ENCODE measurements at regions not wholly inside any gene's neighbourhood (a gene's known extent, or its start where the extent isn't known, plus 50 kb on each side); places are given as distances from the start of the nearest gene placed in this dataset.

DNA sequence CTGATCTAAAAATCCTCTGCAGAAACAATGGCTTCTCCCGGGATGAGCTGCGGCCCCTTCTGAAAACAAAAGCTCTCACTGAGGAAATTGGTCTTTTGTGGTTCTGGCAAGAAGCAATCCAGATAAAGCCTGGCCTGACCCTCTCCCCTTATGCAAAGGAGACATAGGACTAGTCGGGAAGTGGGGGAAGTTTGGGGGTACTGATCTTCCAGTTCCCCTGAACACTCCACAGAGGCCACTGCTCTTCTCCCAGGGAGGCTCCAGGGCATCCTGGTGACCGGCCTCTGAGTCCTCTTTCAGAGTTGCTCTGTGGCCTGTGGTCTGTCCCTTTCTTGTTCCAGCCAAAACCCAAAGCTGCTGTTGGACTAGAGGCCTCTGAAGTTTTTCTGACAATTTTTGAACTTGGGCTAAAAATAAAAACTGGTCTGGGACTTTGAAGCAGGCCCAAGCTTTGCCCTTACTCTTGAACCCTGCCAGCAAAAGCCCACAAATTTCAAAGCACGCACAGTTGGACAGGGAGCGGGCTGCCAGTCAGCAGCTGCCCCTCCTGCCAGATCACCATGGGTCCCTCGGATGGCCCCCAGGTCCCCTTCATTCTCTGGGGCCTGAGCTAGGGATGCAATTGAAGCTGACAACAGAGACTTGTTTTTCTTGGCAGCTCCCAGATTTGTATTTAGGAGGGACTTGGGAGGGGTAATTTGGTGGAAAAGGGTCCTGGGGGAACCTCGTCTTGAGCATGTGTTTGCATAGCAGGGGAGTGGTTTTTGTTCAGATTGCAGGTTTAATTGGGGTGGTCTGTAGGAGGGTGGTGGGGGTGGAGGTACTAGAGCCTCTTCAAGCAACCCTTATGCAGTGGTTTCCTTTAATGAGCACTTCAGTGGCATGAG lies 381.6 kb upstream of the CADM1 start:
- FAIRE-seq (no peak), DNase-seq (ENCODE audit: low spot score in 2 of 2) (no peak)

DNA sequence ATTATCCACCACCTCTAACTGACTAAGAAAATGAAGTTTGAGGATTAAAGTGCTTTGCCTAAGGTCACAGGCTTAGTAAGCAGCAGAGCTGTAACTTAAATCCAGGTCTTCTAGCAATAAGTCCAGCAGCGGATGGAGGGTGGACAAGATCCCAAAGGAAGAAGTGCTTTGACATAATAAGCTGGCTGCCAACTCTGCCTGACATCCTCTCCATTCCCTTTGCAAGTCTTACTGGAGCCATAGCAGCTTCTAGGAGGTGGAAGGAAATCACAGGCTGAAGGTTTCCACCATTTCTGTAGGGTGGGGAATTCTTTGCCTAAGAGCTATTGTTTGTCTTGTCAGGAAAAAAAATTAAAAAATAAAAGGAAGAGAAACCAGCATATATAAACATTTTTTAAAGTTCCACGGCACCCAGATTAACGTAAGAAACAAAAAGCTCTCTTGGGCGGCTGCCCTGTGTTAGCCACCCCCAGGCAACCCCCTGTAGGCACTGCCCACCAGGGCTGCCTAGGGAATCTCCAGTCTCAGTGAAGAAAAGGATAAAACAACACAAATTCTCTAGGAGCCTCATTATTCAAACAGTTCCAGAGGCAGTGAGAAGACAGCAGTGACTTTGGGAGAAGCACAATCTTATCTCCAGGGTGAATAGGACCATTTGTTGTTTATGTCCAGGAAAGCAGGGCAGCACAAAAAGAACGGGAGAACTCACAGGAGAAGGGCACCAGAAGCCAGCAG lies 380.8 kb upstream of the CADM1 start:
- no peak for FAIRE-seq

DNA sequence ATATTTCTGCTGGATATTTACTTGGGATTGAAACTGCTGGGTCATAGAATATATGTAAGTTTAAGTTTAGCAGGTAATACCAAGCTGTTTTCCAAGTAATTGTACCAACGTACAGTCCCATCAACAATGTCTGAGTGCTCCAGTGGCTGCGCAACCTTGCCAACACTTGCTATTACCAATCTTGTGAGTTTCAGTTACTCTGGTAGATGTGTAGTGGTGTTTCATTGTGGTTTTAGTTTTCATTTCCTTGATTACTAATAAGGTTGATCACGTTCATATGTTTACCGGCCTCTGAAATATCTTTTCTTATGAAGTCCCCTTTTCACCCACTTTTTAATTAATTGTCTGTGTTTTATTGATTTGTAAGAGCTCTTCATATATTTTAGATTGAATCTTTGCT lies 370.6 kb upstream of the CADM1 start:
- no peak for FAIRE-seq
- DNase-seq (ENCODE audit: low spot score in 2 of 2) = no peak

More for the DNA sequence above, 380.8 kb upstream of the CADM1 start:
- DNase-seq (ENCODE audit: low spot score in 2 of 2) = no peak

DNA sequence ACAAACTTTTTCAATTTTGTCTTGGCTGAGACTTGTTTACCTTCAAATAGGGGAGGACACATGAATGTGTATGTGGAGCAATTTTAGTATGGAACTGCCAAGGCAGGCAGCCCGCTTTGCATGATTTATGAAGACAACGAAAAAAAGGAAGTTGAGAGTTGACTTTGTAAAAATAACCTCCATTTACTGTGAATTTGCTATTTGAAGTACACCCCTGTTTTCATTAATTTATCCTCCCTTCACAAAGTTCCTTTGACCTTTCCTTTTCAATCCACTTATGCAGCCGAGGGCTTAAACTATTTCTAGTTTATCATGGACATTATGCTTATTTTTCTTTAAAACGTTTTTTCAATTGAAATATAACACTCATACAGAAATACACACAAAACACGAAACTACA lies 369.6 kb upstream of the CADM1 start:
- DNase-seq (ENCODE audit: low spot score in 2 of 2) = no peak
- no peak for FAIRE-seq

DNA sequence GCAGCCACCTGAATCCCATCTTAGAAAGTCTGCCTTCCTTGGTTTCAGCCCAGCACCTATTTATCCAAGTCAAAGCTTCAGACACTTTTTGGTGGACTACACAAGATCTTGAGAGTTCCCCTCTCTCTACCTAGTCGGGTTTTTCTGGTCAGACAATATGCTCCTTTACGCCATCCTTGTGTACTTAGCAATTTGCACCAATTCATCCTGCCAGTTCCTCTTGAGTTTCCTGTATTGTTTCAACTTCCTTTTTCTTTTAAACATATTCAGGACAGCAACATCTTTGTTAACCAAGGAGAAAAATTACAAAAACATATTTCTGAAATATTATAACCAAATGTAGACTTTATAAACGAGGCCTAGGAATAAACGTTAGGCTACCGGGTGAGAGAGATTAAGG lies 368.2 kb upstream of the CADM1 start:
- FAIRE-seq (no peak), DNase-seq (ENCODE audit: low spot score in 2 of 2) (no peak)

DNA sequence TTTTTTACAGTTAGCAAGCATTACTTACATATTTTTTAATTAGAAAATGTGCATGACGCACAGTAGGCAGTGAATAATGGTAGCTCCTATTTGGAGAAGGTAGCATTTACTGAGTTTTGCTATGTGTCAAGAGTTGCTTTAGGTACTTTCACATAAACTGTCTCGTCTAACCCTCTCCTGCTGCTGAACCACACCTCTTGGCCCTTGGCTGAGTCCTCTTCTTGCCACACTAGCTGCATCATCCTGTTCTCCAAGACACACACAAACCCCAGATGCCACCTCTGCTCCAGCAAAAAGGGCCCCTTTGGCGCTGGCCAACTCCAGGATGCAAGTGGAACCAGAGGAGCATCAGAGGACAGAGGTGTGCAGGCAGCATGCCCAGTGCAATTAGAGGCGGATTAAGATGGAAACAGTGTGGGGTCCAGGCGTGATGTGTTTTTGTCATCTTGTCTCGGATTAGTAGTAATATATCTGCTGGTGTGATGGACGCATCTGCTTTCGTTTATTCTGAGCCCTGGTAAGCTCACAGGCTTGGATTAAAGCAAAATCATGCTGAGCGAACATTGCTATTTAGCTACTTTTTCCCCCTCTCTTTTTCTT lies 367.0 kb upstream of the CADM1 start:
- no peak for FAIRE-seq
- no peak for DNase-seq (ENCODE audit: low spot score in 2 of 2)

DNA sequence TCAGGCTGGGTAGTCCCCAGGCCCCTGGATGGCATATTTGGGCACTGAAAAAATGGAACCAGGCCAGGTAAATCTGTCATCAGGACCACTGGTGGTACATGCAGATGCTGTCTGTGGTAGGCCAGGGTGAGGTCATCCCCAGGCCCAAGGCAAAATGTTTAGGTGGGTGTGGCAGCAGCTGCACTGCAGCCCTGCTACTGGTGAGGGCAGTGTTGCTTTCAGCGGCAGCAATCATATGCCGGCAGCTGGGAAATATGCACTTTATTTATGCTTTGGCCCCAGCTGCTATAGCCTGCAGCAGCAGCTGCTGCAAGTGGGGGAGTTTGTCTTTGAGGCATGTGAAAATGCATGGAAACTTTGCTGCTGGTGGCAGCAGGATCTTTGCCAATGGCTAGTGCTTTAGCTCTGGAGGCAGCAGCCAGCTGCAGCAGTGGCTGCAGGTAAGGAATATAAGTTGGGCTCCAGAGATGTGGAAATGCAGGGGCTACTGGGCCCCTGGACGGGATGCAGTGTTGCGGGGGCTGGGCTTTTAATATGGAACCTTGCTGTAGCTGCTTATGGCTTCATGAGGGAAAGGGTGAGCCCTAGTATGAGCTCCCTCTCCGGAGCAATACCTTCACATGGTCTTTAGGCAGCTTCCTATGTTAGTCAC lies 365.7 kb upstream of the CADM1 start:
- no peak for DNase-seq (ENCODE audit: low spot score in 2 of 2)

DNA sequence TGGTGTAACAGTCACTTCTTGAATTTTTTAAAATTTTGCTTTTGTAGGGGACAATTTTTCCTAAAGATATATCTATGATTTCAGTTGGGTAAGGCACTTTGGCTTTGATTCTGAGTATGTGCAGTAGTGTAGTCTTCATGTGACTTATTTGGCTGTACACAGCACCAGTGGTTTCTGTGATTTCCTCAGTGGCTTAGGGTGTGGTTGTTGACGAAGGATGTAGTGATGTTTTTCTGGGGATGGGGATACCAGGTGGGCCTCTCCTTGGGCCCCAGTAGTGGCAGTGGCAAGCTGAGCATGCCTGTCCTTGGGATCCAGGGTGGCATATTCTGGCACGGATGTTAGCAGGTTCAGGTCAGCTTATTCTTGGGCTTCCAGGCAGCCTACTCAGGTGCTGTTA lies 364.9 kb upstream of the CADM1 start:
- FAIRE-seq (no peak), DNase-seq (ENCODE audit: low spot score in 2 of 2) (no peak)

More for the DNA sequence above, 365.7 kb upstream of the CADM1 start:
- no peak for FAIRE-seq

DNA sequence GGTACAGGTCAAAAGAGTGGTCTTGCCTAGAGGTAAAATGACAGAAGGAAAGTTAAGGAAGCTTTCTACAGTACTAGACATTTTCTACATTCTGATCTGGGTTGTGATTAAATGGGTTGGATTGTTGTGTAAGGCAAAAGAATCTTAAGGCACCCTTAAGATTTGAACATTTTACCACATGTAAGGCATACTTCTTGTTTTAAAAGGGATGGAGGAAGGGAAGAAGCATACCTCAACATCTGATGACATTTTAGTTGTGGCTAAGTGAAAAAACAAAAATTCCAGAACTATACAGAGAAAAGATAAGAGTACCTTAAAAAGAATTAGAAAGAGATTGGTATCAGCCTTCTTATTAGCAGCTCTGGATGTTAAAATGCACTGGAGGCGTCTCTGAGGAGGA lies 356.0 kb upstream of the CADM1 start:
- no peak for FAIRE-seq
- no peak for DNase-seq (ENCODE audit: low spot score in 2 of 2)

DNA sequence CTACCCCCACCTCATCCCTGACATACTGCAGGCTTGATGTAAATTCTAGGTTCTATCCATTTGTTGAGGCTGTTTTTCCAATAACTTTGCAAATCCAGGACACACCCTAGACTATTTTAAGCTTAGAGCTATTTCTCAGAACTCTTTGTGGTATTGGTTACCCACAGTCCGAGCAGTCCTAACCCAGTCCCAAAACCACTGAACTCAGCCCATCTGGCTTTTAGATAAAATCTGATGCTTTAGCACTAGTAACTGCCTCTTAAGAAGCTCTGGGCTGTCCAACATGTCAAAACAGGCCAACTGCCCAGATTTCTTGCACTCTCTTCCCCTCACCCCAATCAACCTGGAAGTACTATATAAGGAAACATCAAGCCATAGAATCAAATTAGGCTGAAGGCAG lies 344.4 kb upstream of the CADM1 start:
- no peak for DNase-seq (ENCODE audit: low spot score in 2 of 2)
- no peak for FAIRE-seq

DNA sequence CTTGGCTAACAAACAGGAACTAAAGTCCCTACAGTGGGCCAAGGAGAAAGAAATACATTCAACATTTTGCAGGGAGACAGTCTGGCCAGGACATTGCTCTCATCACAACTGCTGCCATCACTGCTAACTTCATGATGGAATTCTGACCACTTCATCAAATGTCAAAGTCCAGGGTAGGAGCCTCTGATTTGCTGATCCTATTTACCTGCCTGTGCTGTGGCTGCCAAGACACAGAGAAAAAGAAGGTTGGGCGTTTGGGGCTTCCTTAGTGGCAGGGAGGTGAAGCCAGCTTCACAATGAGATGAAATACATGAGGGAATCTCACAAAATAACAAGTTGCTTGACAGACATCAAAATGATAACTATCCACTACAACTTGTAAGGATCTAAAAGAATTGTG lies 343.9 kb upstream of the CADM1 start:
- FAIRE-seq = no peak
- no peak for DNase-seq (ENCODE audit: low spot score in 2 of 2)

DNA sequence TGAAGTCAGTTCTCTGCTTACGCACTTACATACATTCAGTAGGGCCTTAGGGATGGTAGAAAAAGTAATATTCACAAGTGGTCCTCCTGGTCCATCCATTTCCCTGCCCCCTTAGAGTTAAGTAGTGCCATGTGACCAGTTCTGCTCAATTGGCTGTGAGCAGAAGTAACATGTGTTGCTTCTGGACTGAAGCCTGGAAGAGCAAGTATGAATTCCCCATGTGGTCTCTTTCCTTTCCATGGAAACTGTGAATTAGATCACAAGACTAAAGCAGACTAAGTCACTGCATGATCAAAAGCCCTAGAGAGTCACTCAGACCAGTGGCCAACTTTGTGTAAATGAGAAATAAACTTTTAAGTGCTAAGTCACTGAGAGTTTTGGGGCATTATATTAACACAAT lies 341.7 kb upstream of the CADM1 start:
- DNase-seq (ENCODE audit: low spot score in 2 of 2) = no peak
- no peak for FAIRE-seq

DNA sequence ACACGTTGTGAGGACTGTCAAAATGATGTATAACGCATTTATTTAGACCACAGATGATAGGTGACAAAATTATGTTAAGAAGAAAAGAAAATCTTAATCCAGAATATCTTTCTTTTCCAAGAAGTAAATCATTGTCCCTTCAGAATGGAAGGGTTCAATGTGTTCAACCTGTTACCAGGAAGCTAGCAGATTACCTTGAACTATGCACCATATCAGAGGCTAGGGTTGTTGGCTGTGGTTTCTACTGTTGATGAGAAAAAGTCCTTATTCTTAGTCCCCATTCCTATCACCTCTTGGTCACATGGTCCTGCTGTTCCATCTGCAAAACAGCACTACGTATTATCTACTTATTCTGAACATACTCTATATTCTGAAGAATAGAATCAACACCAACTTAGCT lies 339.5 kb upstream of the CADM1 start:
- no peak for FAIRE-seq

DNA sequence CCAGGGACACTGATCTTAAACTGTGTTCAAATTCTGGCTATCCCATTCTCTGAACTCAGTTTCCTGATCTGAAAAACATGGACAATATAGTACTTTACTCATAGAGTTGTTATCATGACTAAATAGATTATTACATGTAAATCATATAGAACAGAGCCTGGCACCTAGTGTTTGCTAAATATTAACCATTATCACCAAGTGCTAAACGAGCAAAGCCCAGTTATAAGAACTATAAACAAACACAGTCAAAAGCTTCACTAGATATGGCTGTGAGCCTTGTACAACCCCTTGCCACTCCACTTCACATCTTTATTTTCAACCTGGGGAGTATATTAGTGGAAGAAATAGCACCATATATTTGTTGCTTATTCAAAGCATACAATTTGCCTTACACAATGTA lies 338.9 kb upstream of the CADM1 start:
- FAIRE-seq (no peak), DNase-seq (ENCODE audit: low spot score in 2 of 2) (no peak)

More for the DNA sequence above, 339.5 kb upstream of the CADM1 start:
- no peak for DNase-seq (ENCODE audit: low spot score in 2 of 2)

DNA sequence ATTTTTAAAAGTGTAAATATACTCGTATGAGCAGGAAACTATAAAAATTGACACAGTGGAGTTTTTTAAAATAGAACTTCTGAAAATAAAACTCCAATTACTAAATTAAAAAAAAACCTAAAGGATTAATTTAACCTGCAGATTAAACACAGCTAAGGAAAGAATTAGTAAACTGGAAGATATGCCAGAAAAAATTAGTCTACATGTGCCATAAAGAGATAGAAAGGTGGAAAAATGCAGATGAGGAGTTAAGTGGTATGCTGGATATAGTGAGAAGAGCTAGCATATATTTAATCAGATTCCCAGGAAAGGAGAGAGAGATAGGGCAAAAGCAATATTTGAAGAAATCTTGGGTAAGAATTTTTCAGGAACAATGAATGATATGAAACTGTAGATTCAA lies 315.8 kb upstream of the CADM1 start:
- no peak for DNase-seq (ENCODE audit: low spot score in 2 of 2)
- no peak for FAIRE-seq

DNA sequence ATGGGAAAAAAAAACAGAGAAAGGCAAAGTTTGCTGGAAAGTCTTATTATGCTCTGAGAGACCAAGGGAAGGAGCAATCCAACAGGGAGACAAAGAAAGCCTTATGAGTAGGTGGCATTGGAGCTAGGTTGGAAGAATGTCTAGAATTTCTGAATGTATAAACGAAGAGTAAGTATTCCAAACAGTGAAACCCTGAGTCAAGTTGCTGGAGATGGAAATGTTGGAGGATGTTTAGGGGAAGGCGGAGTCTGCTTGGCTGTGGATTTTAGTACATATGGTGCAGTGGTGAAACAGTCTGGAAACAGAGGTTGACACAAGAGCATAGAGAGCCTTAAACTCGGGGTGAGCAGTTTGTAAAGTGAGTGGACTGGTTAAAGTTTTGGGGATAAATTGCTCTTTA lies 314.8 kb upstream of the CADM1 start:
- FAIRE-seq = no peak
- DNase-seq (ENCODE audit: low spot score in 2 of 2) = no peak

DNA sequence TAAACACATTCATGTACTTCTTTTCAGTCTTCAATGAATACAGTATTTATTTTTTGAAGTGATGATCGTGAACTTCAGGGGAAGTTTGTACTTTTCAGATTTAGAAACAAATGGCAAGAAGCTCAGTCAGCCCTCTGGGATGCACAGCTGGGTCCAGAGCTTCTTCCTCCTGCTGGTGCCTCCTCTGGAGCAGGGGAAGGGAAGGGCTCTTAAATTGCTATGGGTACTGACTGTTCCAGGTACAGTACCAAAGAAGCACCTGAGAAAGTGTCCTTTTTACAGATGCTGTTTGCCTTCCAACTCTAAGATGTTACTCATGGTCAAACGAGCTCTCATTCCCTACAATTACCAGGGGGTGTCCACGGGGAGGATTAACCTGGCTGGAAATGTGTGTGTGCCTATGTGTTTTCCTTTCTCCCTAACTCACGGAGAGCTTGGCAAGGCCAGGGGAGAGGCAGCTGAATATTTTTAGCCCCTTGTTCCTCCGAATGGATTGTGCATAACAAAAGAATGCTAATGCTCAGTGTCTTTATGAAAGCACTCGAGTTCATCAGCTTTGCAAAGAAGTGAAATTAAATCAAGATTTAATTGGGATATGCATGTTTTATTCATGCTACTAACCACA lies 313.7 kb upstream of the CADM1 start:
- DNase-seq (ENCODE audit: low spot score in 2 of 2) = no peak
- no peak for FAIRE-seq

DNA sequence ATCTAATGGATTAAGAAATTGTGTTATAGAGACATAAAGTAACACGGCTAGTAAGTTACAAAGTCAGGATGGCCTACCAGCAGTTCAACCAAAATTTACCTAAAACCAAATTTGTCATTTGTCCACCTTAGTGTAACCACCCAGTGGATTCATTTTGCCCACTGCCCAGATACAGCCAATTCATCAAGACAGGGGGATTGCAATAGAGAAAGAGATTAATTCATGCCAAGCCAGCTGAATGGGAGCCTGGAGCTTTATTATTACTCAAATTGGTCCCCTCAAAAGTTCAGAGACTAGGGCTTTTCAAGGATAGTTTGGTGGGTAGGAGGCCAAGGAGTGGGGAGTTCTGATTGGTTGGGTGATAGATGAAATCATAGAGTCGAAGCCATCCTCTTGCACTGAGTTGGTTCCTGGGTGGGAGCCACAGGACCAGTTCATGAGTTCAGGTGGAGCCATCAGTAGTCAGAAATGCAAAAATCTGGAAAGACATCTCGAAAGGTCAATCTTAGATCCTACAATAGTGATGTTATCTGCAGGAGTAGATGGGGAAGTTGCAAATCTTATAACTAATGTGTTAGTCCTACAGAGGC lies 304.2 kb upstream of the CADM1 start:
- no peak for FAIRE-seq
- DNase-seq (ENCODE audit: low spot score in 2 of 2) = no peak

DNA sequence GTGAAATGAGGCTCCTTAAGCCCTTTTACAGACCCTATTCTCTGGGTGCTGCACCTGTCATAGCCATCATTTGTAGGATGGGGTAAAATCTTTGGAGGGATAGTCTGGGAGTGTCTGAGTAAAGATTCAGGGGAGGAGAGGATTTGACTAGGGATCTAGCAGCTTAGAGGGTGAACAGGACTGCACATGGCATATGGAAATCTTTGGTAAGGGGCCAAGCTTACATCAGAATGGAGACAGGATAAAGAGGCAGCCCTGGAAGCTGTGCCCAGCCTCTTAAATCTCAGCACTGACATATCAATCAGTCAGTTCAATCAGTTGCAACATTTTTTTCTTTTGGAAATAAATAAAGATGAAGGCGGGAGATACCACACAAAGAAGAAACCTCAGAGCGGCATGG lies 301.8 kb upstream of the CADM1 start:
- DNase-seq (ENCODE audit: low spot score in 2 of 2) (no peak), FAIRE-seq (no peak)

DNA sequence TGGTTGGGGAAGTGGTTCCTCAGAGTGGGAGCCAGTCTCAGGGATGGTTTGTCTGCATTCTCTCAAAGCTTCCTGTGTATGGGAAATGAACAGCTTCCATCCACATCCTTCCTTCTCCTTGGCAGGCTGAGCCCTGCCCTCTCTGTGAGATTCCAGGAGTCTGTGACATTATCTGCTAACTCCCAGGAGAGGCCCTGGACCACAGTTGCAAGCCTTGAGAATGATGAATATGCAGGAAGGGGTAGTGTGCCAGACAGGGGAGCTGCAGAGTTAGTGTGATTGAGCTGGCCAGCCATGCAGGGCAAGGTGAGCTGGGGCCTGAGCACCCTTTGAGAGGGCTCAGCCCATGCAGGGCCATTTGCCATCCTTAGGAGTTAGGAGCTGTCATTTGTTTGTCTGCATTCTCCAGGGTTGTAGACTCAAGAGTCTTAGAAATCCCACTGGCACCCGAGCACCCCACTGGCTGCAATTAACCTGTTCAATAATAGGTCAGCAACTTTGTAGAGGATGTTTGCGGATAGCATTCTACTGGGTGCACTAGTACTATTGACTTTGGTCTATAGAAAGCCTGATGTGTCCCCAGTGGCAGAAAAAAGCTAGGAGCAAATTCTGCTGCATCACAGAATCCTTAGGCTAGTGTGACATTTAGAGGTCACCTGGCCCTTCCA lies 299.0 kb upstream of the CADM1 start:
- DNase-seq (ENCODE audit: low spot score in 2 of 2) (no peak), FAIRE-seq (no peak)

All from frontal cortex (tissue), 3 donors.